Activated CD4-positive, alpha-beta T cell treated with anti-CD3 and anti-CD28 coated beads, Interleukin-2, amount 50 U/mL, for 48 hours (primary cell): ENCODE measurements at regions not wholly inside any gene's neighbourhood (a gene's known extent, or its start where the extent isn't known, plus 50 kb on each side); places are given as distances from the start of the nearest gene placed in this dataset.

Experiments
- DNase-seq, 2 experiments: peaks; one replicate each; pipeline ENCODE4 v3.0.0-alpha.2; 2020

GRCh38 chr16:6249863-6250262, 1082.8 kb upstream of the RBFOX1 start:
- no peak for DNase-seq

DNA sequence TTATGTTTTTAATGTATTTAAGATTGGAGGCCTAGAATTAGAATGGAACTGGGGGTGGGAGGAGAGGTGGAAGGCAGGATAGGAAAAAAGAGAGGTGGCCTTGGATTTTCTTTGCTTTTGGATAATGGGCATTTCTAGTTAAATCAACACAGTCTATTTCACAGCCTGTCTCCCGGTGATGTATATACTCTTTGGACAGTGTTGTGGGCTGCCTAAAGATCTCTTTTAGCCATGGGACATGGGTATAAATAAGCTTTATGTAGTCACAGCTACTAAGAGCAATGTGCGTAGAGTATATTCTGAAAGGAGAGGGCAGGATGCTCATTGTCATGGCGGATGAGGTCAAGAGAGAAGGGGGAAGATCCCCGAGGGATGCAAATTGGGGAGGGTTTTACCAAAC, 1084.4 kb upstream of the RBFOX1 start:
- no peak for DNase-seq

DNA sequence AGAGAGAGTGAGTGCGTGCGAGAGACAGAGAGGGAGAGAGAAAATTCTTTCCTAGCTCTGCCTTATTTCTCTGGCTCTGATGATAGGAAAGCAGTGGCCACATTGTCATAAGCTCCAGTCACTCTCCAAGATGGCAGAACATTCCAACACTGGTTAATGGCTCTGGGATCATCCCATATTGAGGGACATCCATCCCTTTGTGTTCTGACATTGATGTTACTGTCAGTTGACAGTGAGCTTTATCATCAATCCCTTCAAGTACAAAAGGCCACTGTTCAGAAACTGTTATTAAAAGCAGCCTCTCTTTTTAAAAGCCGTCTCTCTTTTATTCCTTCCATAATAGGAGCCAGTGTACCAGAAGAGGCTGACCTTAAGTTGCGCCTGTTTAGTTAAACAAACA, 1084.9 kb upstream of the RBFOX1 start:
- DNase-seq: no peak

DNA sequence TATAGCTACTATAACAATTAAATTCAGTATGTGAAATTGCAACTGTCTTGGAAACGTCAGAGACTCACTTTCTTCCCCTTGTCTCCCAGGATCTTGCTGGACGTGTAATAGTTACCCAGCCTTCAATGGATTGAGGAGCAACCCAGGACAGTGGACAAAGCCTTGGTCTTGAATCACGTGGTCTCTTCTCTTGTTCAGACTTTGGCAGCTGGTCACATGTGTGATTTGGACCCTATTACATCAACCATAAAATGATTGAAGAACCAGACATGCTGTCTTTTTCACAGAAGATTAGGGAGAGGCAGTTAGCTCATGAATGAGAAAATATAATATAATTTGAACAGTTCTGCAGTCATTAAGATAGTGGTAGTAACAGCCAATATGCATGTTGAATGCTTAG, 1085.5 kb upstream of the RBFOX1 start:
- no peak for DNase-seq

- no peak for DNase-seq
Observed at GRCh38 chr16:6246266-6246665, 1086.4 kb upstream of the RBFOX1 start.

DNA sequence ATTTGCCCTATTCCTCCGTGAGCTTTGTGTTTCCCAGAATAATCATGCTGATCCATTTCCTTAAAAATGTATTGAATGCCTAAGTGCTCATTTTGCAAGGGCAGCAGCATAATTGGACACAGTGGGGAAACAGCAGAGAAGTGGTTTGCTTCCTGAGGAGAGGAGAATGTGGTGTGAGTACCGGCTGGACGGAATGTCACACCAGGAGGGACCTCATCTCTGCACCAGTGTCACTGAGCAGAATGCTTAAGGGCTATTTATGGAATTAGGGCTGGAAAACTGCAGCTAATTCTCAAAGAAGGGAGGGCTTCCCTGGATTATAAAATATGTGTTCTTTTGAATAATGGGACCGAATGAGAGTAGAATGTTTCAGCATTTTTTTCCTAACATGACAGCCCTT, 1100.6 kb upstream of the RBFOX1 start:
- DNase-seq: no peak

GRCh38 chr16:6231398-6231797, 1101.2 kb upstream of the RBFOX1 start:
- DNase-seq: no peak

DNA sequence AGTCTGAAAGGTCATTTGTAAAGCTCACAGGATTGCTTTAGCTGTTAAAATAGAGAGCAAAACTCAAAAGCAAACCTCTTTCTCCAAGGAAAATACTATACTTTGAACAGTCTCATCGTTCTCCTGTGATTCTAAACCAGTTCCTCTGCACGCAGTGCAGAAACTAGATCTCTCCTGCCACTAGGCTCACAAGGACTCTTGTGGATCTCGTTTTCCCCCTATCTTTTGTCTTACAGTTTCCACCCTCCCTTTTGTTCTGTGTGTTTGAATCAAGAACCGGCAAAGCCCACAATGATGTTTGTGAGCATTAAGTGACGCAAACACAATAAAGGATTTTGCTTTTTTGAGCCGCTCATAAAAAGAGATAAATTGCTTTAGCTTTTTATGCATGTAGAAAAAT, 1103.5 kb upstream of the RBFOX1 start:
- DNase-seq: no peak

DNA sequence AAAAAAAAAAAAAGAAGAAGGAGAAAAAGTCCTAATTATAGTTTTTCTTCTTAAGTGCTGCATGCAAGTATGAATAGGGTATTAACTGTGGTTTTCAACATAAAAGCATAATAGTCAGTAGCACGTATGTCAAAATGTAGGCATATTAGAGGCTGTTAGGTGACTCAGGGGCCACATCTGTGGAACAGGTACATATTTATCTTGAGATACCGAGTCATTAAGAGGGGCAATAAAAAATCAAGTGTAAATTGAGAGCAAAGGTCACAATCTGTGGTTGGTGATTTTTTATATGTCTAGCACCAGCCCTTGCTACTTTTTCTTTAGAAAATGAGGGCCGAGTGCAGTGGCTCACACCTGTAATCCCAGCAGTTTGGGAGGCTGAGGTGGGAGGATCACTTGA, 1113.8 kb upstream of the RBFOX1 start:
- DNase-seq: no peak

DNA sequence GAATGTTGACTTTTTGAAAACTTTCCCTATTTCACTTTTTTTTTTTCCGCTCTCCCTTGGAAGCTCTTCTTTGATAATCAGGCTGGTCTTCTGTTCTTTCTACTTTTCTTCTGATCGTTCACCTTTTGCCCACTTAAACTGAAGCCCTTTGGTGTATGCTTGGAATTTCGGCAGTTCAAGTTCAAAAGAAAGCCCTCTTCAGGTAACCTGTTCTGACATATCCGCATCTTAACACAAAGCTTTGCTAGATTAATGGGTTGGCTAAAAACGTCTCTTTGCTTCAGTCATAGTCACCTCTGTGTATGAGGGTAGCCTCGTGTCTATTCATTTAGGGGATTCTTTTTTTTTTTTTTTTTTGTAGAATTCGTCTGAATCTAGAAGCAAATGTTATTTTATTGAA, 1115.8 kb upstream of the RBFOX1 start:
- no peak for DNase-seq

- no peak for DNase-seq
Observed at GRCh38 chr16:6211644-6212043, 1114.0 kb upstream of the EEF2KMT start.

DNA sequence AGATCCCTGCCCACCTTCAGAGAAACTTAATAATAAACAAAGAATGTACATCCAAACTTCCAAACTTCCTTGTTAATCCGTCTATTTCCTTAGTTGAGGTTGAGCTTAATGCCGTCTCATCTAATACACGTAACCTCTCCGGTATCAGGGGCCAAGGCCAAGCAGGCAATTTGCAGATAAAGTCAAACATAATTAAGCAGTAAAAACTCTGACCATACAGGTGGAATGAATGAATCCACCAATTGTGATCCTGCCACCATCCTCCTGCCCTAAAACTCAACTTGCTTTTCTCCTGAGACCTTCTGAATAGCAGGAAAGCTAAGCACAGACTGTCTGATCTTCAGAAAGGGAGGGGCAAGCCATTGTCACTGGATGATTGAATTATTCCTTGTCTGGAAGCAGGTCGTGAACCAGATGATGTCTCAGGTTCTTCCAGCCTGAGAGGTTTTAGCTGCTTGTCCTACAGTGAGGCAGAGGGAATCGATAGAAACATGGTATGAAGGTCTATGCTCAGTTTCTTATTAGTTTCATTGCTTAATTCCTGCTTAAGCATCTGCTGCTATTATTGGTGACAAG, 1111.8 kb upstream of the EEF2KMT start:
- DNase-seq: no peak

GRCh38 chr16:6207580-6207979, 1110.0 kb upstream of the EEF2KMT start:
- DNase-seq: no peak

DNA sequence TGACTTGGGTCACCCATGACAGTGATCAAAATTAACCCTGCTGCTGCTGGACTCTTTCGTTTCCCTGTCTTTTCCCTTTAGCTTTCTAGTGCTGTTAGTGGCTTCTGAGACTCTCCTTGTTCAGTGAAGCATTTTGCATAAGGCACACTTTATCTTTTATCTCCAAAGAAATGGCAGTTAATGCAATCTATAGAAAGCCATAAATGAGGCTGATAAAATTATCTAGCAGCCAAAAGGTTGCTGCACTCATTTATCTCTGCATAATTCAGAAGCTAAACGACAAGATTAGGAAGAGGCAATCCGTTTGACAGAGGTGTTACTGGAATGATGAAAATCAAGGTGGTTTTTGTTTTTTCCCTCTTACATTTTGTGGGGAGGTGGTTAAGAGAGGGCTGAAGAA, 1109.5 kb upstream of the EEF2KMT start:
- DNase-seq: no peak

DNA sequence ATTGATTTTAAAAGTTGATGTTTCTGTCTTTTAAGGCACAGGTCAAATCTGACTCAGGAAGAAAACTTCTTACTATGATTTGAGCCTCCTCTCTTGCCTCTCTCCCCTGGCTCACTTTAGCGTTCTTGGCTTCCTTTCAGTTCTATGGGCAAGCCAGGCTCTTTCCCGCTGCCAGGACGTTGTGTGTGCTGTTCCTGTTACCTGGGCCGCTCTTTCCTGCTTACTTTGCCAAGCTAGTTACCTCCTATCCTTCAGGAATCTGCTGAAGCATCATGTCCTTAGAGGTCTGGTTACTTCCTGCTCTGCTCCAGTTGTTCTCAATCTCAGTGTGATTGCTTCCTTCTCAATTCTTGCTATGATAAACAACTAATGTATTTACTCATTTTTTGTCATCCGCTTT, 1108.5 kb upstream of the EEF2KMT start:
- DNase-seq: no peak

DNA sequence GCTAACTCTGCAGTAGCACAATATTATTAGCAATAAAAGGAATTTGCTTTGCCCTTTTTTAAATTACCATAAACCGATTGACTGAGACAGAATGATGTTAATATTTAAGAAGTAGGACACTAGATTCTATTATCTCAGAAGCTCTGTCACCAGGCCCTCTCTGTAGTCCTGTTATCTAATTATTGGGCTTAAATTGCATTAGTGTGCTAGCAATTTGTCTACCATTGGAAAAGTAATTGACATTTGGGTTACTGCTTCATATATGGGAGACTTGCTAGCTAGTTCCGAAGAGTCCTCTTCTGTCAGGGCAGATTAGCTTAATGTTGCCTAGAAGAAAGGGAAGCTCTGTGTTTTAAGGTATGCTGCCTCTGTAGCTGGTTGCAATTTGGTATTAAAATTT, 1107.3 kb upstream of the EEF2KMT start:
- DNase-seq: no peak

DNA sequence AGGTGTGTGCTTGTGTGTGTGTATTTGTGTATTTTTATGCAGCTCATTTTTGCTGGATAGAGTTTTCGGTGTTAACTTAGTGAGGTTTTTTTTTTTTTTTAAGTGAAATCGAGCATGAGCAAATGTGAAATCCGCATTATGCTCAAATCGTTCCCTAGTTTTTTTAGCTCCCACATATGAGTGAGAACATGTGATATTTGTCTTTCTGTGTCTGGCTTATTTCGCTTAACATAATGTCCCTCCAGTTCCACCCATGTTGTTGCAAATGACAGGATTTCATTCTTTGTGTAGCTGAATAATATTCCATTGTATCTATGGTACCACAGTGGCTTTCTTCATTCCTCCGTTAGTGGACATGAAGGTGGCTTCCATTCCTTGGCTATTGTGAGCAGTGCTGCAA, 1103.3 kb upstream of the EEF2KMT start:
- DNase-seq: no peak

- no peak for DNase-seq
Observed at GRCh38 chr16:6200271-6200670, 1102.7 kb upstream of the EEF2KMT start.

- DNase-seq: no peak
Observed at GRCh38 chr16:6195966-6196365, 1098.4 kb upstream of the EEF2KMT start.

- DNase-seq: no peak
Observed at GRCh38 chr16:6193718-6194117, 1096.1 kb upstream of the EEF2KMT start.

- no peak for DNase-seq
Observed at GRCh38 chr16:6192984-6193383, 1095.4 kb upstream of the EEF2KMT start.

DNA sequence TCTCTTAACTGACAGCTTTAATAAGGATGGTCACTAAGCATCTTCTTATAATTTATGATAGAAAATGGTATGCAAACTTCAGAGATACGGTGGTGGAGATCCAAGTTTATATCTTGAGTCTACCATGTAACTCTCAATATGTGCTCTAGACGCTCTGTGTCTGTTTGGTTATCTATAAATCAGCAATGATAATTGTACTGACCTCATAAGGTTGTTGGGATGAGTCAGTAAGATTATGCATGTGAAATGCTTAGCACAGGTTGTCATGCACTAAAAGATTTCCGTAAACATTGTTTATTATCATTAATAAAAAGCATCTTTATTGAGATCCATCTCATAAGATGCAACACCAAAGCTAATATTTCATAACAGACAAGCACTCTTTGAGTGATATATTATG, 1094.9 kb upstream of the EEF2KMT start:
- DNase-seq: no peak

GRCh38 chr16:6190776-6191175, 1093.2 kb upstream of the EEF2KMT start:
- no peak for DNase-seq

- no peak for DNase-seq
Observed at GRCh38 chr16:6189216-6189615, 1091.6 kb upstream of the EEF2KMT start.

DNA sequence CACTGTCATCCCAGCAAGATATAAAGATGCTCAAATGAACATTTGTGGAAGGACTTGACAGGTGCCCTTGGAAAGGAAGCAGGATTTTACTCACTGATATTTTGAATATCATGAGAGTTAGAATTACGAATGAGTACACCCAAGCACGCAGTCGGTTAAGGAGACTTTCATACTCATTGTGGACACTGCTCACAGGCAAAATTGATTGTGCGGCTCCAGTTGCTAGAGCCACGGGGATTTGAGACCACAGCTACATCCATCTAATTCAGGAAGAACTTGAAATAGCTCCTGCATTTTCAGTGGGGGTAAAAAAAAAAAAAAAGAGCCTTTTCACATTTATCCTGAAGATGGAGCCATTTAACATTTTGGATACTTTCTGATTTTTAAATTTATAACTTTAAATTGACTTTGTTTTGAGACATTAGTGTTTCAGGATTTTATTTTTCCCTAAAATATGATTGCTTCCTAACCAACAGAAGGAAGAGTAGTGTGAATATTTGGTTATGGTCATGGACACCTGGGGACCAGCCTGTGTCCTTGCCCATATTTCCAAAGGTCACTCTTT, 1080.1 kb upstream of the EEF2KMT start:
- no peak for DNase-seq

DNA sequence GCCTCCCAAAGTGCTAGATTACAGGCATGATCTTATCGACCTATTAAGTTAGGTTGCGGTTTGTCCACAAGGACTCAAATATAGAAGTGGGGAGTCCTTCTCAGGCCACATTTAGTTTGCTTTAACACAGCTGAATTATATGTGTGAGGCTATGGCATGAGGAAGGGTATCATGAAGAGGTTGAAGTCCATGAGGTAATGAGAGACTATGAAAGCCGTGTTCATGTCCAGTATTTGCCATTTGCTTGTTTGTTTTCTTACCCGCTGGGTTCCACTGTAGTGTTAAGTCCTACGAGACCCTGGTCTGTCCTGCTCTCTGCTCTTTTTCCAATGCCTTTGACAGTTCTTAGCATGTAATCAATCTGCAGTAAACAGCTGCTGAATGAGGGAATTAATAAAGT, 1072.4 kb upstream of the EEF2KMT start:
- DNase-seq: no peak
